ENCODE measurements at regions not wholly inside any gene's neighbourhood (a gene's known extent, or its start where the extent isn't known, plus 50 kb on each side); places are given as distances from the start of the nearest gene placed in this dataset.

DNA sequence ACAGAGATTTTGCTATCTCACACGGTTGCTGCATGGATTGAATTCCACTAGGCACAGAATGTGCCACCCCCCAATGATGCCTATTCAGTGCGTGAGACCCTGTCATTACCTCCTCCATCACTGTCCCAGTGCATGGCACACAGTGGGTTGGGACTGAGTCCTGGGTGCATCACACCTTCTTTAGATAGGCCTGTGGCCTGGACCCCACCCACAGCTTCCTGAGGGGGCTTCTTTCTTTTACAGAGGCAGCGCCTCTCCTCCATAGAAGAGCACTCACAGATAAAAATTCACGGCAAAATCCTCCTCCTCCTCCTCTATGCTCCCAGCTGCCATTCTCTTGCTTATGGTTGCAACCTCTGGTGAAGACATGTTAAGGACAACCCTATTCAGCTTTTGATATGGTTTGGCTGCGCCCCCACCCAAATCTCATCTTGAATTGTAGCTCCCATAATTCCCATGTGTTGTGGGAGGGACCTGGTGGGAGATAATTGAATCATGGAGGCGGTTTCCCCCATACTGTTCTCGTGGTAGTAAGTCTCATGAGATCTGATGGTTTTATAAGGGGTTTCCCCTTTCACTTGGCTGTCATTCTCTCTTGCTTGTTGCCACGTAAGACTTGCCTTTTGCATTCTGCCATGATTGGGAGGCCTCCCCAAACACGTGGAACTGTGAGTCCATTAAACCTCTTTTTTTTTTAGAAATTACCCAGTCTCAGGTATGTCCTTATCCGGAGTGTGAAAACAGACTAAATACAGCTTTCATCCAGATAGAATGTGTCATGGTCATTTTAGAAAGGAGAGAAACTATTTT lies 147.6 kb downstream of the KLF13 start:
- no peak for DNase-seq (ENCODE audit: low read depth)
- H3K4me3 ChIP-seq (ENCODE audit: low read depth, low read length) = no peak overlapping the region
- TF ChIP-seq CTCF (conservative IDR thresholded peaks at IDR 0.05; ENCODE audit: low read depth, low read length) = no peak

DNA sequence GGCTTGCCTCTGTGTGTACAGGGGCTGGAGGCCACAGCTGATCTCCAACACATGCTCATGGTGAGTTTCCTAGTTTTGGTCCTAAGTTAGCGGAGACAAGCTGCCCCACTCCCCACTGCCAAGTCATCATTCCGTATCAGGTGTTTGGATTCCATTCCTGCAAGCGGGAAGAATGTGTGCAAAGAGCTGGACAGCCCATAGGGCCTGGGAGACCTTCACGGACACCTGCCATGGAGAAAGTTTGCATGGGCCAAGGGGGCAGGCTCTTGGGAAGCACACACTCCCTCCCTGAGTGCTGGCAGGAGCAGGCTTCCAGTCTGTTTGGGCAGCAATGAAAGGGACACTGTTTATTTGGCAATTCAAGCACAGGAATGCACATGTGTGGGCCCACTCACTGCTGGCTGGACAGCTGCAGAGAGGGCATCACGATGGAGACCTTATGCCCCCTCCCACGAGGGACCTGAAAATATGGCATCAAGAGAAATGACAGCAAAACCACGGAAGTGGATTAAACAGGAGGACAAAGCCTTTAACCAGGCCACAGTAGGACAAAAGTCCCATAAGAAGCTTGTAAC lies 149.7 kb downstream of the KLF13 start:
- H3K4me3 ChIP-seq (ENCODE audit: low read depth, low read length) = no peak overlapping the region
- no peak for DNase-seq (ENCODE audit: low read depth)
- no peak for TF ChIP-seq CTCF (conservative IDR thresholded peaks at IDR 0.05; ENCODE audit: low read depth, low read length)

- no peak for DNase-seq (ENCODE audit: low read depth)
- no peak overlapping the region for H3K4me3 ChIP-seq (ENCODE audit: low read depth, low read length)
- no peak for TF ChIP-seq CTCF (conservative IDR thresholded peaks at IDR 0.05; ENCODE audit: low read depth, low read length)
Measured at GRCh38 chr15:31476866-31477265, 150.2 kb downstream of the KLF13 start.

- no peak for TF ChIP-seq CTCF (conservative IDR thresholded peaks at IDR 0.05; ENCODE audit: low read depth, low read length)
- no peak overlapping the region for H3K4me3 ChIP-seq (ENCODE audit: low read depth, low read length)
- DNase-seq (ENCODE audit: low read depth) = no peak
Measured at GRCh38 chr15:31477301-31477700, 150.7 kb downstream of the KLF13 start.

DNA sequence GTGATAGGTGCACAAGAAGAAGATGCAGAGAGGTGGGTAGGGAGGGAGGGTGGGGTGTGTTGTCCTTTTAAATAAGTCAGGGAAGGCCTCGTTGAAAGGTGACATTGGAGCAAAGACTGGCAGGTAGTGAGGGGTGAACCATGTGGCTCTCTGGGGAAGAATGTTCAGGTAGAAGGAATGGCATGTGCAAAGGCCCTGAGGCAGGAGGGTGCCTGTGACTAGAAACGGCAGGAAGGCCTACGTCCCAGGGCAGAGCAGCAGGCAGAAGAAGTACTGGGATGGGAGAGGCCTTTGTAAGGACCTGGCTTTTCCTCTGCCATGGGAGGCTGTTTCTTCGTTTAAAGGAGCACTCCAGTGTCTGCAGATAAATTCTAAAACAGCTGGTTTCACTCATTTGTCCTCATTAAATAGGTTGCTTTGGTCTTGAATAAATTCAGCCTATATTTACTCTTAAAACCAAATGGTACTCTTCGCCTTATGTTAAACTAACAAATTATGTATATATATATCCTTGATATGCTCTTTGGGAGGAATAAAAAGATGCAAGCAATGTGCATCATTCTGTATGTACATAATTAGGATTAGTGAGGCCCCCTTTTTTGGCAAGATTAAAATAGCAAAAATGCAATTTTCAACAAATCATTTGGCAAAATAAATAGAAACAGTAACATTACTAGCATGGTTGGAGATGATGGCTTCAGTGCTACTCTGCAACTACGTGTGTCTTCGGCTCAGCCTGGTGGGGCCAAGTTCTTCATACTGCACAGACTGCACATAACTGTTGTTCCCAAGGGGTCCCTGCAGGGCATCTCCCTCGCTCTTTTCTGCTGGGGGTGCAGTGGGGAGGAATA lies 151.4 kb downstream of the KLF13 start:
- no peak for TF ChIP-seq CTCF (conservative IDR thresholded peaks at IDR 0.05; ENCODE audit: low read depth, low read length)
- DNase-seq (ENCODE audit: low read depth) = no peak
- no peak overlapping the region for H3K4me3 ChIP-seq (ENCODE audit: low read depth, low read length)

DNA sequence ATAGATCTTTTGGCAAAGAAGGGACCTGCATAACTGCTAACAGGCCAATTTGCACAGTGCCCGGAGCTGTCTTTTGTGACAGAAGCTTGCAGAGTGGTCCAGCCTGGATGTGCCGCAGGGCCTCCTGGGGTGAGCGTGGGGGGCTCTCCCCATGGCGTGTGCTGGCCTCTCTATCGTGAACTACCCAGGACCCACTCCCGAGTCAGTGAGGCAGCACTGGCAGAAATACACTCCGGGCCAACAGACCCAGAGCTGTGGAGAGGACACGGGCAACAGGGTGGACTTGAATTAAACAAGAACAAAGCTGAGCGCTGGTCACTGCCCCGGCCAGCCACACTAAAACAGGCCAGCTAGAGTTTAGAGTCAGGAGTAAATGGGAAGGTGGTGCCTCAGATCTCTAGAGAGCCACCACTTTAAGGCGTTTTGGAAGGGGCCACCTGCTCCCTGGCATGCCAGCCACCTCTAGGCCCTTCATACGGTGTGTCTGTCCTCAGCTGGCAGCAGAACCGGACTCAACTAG lies 152.1 kb downstream of the KLF13 start:
- no peak for TF ChIP-seq CTCF (conservative IDR thresholded peaks at IDR 0.05; ENCODE audit: low read depth, low read length)
- no peak overlapping the region for H3K4me3 ChIP-seq (ENCODE audit: low read depth, low read length)
- no peak for DNase-seq (ENCODE audit: low read depth)
